Adrenal gland (tissue), 5 donors: ENCODE measurements at regions not wholly inside any gene's neighbourhood (a gene's known extent, or its start where the extent isn't known, plus 50 kb on each side); places are given as distances from the start of the nearest gene placed in this dataset.

Source experiments
- POLR2A ChIP-seq, 2 donors: fragments of 450-650 bp; IDR thresholded peaks; one replicate each; pipeline ENCODE4 v1.6.1; 2017; ENCODE audit warnings: antibody characterized with exemption in 2 of 2, mild to moderate bottlenecking in 2 of 2, moderate library complexity in 1 of 2
- TF ChIP-seq, protein P1 (sequence below), 6 experiments: fragments of 450-650 bp in 4 of 6; fragments of 200-600 bp in 2 of 6; sonication (generic) in 1 of 6; IDR thresholded peaks; 1 replicate in 5 of 6; 2 replicates in 1 of 6; pipeline versions ENCODE4 v1.5.1 to v1.8.0; 2016 to 2021; ENCODE audit warnings: antibody characterized with exemption in 6 of 6, mild to moderate bottlenecking in 2 of 6, moderate library complexity in 1 of 6
- donor health status: DM: no; HTN: no; CAD: no.

GRCh38 chr10:56057860-56058259, 303.2 kb downstream of the ZWINT start:
- TF ChIP-seq, protein P1, sequence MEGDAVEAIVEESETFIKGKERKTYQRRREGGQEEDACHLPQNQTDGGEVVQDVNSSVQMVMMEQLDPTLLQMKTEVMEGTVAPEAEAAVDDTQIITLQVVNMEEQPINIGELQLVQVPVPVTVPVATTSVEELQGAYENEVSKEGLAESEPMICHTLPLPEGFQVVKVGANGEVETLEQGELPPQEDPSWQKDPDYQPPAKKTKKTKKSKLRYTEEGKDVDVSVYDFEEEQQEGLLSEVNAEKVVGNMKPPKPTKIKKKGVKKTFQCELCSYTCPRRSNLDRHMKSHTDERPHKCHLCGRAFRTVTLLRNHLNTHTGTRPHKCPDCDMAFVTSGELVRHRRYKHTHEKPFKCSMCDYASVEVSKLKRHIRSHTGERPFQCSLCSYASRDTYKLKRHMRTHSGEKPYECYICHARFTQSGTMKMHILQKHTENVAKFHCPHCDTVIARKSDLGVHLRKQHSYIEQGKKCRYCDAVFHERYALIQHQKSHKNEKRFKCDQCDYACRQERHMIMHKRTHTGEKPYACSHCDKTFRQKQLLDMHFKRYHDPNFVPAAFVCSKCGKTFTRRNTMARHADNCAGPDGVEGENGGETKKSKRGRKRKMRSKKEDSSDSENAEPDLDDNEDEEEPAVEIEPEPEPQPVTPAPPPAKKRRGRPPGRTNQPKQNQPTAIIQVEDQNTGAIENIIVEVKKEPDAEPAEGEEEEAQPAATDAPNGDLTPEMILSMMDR (IDR thresholded peaks at IDR 0.05), result no peak
- TF ChIP-seq POLR2A (IDR thresholded peaks at IDR 0.05), result no peak
